ENCODE measurements at regions not wholly inside any gene's neighbourhood (a gene's known extent, or its start where the extent isn't known, plus 50 kb on each side); places are given as distances from the start of the nearest gene placed in this dataset.

DNA sequence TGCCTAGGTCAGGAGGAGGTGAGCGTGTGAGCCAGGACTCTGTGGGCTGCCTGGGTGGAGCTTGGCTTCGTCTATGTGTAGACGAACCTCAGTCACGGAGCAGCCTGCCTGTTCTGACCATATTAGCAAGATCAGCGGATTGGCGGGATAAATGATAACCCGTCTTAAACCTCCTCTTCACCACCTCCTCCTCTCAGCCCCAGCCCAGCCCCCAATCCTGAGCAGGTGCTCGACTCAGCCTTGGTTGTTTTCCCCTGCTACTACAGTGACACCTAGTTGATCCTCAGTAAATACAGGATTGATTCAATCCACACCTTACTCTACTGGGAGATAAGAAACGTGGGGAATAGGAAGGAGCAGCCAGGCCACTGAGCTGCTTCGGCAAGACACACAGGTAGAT is 286.1 kb downstream of the IRX2 start:
- TF ChIP-seq, protein P1, sequence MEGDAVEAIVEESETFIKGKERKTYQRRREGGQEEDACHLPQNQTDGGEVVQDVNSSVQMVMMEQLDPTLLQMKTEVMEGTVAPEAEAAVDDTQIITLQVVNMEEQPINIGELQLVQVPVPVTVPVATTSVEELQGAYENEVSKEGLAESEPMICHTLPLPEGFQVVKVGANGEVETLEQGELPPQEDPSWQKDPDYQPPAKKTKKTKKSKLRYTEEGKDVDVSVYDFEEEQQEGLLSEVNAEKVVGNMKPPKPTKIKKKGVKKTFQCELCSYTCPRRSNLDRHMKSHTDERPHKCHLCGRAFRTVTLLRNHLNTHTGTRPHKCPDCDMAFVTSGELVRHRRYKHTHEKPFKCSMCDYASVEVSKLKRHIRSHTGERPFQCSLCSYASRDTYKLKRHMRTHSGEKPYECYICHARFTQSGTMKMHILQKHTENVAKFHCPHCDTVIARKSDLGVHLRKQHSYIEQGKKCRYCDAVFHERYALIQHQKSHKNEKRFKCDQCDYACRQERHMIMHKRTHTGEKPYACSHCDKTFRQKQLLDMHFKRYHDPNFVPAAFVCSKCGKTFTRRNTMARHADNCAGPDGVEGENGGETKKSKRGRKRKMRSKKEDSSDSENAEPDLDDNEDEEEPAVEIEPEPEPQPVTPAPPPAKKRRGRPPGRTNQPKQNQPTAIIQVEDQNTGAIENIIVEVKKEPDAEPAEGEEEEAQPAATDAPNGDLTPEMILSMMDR (IDR thresholded peaks at IDR 0.05 in 8 of 11, conservative IDR thresholded peaks at IDR 0.05 in 3 of 11) = no peak
- TF ChIP-seq POLR2AphosphoS5 (IDR thresholded peaks at IDR 0.05) = no peak

Measured in spleen (tissue), 7 donors.